ENCODE measurements at regions not wholly inside any gene's neighbourhood (a gene's known extent, or its start where the extent isn't known, plus 50 kb on each side); places are given as distances from the start of the nearest gene placed in this dataset.
"Not testable (repeated sequence)": the region's sequence is repeated elsewhere in the genome, so short reads cannot be mapped to it uniquely, and the experiment has no call there.

DNA sequence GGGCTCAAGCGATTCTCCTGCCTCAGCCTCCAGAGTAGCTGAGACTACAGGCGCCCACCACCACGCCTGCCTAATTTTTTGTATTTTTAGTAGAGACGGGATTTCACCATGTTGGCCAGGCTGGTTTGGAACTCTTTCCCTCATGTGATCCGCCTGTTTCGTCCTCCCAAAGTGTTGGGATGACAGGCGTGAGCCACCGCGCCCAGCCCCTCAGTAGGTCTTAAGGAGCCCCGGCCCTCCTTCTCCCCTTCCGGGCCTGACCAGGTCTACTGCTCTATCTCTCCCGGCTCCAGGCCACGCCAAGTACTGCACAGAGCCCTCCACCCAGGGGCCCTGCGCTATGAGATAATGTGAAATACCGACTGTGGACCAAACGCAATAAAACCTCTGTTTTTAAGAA lies 785.5 kb downstream of the FOXD4L5 start:
- not testable (repeated sequence) for DNase-seq

GRCh38 chr9:64498409-64498808 lies 786.6 kb downstream of the FOXD4L5 start:
- not testable (repeated sequence) for DNase-seq

DNA sequence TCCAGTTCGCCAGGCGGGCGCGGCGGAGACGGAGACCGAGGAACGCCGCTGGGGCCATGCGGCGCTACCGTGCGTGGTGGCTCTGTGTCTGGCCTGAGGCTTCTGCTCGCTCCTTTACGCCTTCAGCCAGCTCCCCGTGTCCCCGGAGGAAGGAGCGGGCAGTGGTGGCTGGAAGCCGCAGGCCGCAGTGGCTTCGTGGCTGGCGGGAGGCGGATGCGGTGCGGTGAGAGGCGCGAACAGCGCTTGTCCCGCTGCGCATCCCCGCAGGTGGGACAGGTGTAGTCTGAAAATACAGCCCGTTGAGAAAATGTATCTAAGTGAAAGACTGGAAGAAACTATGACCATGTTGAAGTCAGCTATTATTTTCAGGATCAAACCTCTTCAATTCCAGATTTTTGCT lies 796.5 kb downstream of the FOXD4L5 start:
- not testable (repeated sequence) for DNase-seq

GRCh38 chr9:64486067-64486466 lies 798.9 kb downstream of the FOXD4L5 start:
- not testable (repeated sequence) for DNase-seq

- not testable (repeated sequence) for DNase-seq
Observed at GRCh38 chr9:64479095-64479494, 805.9 kb downstream of the FOXD4L5 start.

GRCh38 chr9:64468943-64469342 lies 816.1 kb downstream of the FOXD4L5 start:
- DNase-seq = not testable (repeated sequence)

GRCh38 chr9:64466052-64466599 lies 818.9 kb downstream of the FOXD4L5 start:
- DNase-seq = not testable (repeated sequence)

GRCh38 chr9:64461885-64462284 lies 823.1 kb downstream of the FOXD4L5 start:
- not testable (repeated sequence) for DNase-seq

DNA sequence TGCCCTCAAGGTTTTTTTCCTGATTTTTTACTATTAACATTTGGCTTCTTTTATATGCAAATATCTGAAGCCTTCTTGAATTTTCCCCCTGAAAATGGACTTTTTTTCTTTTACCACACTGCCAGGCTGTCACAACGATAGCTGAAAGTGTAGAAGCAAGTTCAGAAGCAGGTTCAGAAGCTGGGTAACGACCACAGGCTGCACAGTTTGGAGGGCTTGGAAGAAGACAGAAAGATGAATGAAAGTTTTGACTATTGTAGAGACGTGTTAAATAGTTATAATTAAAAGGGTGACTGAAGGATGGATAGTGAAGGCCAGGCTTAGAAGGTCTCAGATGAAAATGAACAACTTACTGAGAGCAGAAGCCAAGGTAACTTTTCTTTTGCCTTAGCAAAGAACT lies 826.4 kb downstream of the FOXD4L5 start:
- not testable (repeated sequence) for DNase-seq

DNA sequence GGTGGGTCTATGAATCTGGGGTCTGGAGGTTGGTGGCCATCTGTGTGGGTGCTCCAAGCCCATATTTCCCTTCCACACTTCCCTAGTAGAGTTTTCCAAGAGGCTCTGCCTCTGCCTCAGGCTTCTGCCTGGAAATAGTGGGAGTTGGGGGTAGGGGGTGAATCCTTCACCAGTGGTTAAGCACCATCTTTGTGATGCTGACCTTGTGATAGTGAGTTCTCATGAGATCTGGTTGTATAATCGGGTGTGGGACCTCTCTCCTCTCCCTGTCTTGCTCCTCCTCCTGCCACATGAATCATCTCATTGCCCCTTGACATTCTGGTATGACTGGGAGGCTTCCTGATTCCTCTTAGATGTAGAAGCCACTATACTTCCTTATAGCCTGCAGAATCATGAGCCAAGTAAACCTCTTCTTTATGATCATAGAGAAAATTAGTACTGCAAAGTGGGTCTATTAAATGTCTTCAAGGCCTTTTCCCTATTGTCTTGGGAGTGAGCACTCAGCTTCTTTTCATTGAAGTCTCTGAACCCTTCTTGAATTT lies 829.8 kb downstream of the FOXD4L5 start:
- DNase-seq = peak; percentile 9

DNA sequence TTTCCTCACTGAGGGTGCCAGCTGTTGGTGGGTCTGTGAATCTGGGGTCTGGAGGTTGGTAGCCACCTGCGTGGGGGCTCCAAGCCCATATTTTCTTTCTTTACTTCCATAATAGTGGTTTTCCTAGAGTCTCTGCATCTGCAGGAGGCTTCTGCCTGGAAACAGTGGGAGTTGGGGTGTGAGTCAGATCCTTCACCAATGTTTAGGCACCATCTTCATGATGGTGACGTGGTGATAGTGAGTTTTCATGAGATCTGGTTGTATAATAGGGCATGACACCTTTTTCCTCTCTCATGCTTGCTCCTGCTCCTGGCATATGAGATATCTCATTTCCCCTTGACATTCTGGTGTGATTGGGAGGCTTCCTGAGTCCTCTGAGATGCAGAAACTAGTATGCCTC lies 832.9 kb downstream of the FOXD4L5 start:
- DNase-seq = not testable (repeated sequence)

DNA sequence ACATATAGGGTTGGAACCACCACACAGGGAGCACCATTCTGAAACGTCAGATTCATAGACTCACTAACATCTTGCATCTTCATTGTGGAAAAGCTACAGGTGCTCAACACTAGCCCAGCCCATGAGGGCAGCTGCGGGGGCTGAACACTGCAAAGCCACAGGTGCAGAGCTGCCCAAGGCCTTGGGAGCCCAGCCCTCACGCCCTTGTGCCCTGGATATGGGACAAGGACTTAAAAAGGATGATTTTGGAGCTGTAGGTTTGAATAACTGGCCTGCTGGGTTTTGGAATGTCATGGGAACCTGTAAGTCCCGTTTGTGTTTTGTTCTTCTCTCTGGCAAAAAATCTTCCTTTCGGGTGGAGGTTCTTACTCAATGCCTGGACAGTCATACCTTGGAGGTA lies 834.4 kb downstream of the FOXD4L5 start:
- DNase-seq = not testable (repeated sequence)

DNA sequence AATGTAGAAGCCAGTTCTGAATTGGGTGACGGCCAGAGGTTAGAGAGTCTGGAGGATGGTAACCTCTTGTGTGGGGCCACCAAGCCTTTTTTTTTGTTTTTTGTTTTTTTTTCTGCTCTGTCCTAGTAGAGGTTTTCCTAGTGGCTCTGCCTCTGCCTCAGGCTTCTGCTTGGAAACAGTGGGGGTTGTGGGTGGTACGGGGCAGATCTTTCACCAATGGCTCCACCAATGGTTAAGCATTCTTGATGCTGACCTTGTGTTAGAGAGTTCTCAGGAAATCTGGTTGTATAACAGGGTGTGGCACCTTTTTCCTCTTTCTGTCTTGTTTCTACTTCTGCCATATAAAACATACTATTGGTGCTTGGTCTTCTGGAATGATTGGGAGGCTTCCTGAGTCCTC lies 836.0 kb downstream of the FOXD4L5 start:
- DNase-seq = not testable (repeated sequence)

DNA sequence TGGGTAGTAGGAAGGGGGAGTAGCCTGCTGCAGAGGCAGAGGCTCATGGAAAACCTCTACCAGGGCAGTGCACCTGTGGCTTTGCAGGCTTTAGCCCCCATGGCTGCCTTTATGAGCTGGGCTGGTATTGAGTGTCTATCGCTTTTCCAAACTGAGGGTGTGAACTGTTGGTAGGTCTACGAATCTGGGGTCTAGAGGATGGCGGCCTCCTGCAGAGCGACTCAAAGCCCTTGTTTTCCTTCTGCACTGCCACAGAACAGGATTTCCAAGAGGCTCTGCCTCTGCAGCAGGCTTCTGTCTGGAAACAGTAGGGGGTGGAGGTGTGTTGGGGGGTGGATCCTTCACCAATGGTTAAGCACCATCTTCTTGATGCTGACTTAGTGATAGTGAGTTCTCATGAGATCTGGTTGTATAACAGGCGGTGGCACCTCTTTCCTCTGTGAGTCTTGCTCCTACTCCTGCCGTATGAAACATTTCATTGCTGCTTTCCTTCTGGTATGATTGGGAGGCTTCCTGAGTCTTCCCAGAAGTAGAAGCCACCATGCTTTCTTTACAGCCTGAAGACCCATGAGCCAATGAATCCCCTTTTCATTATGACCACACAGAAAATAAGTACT lies 840.0 kb downstream of the FOXD4L5 start:
- not testable (repeated sequence) for DNase-seq

GRCh38 chr9:64439747-64440146 lies 845.3 kb downstream of the FOXD4L5 start:
- not testable (repeated sequence) for DNase-seq

All from inflammatory macrophage treated with lipopolysaccharide for 4 hours (primary cell).